Right cardiac atrium (tissue), 5 donors: ENCODE measurements at regions not wholly inside any gene's neighbourhood (a gene's known extent, or its start where the extent isn't known, plus 50 kb on each side); places are given as distances from the start of the nearest gene placed in this dataset.

Source experiments
- ATAC-seq, 2 donors: fragments of 200-7000 bp; cut with Tn5 transposase; one replicate each; pipeline versions ENCODE4 v1.8.0 to v1.9.1; 2020; ENCODE audit warnings: moderate library complexity in 2 of 2, mild to moderate bottlenecking in 1 of 2
- DNase-seq, 3 donors: peaks; one replicate each; pipeline ENCODE4 v3.0.0-alpha.2; 2020
- H3K27ac ChIP-seq: one replicate; pipeline ENCODE4 v1.5.1; 2013; ENCODE audit warnings: mild to moderate bottlenecking, low read length, control low read depth, moderate library complexity
- H3K27me3 ChIP-seq: one replicate; pipeline ENCODE4 v1.6.1; 2013; ENCODE audit not compliant: control insufficient read depth, insufficient read depth
- H3K4me1 ChIP-seq: one replicate; pipeline ENCODE4 v1.6.1; 2013; ENCODE audit warnings: low read length; ENCODE audit not compliant: control insufficient read depth, insufficient read depth
- H3K4me3 ChIP-seq: one replicate; pipeline ENCODE4 v1.5.1; 2013; ENCODE audit warnings: low read length, control low read depth
- H3K9me3 ChIP-seq: one replicate; pipeline ENCODE4 v1.6.1; 2013; ENCODE audit warnings: low read length; ENCODE audit not compliant: control insufficient read depth
- WGBS: extraction: QIAGEN DNeasy Blood & Tissue Kit; methylation state at CpG from one replicate; pipeline ENCODE4 v1.1.7; 2013; 5-methylcytosine and 5-hydroxymethylcytosine counted together
- intact Hi-C, 4 donors: fragments of 100-400 bp; cut with DNase I; formaldehyde crosslinking; loops; one replicate each; pipeline versions ENCODE4 v1.11.0 to v1.14.0; 2022 to 2023
- donor health status: healthy with polysubstance abuse.
- donor health status: DM: no; HTN: yes; CAD: no.
- donor health status: DM: no; HTN: no; CAD: no.
- donor health status: DM: no; HTN: yes; CAD: no; lungs with severe emphysema.
- donor health status: DM: yes; HTN: yes; CAD: no.

GRCh38 chr18:54743605-54743995 lies 84.7 kb upstream of the RAB27B start:
- no peak for ATAC-seq
- H3K4me1 ChIP-seq = no peaks in the 10 kb centered on the region
- intact Hi-C loops = no loop called here
- no peak overlapping the region for H3K27ac ChIP-seq
- H3K27me3 ChIP-seq = no peaks in the 10 kb centered on the region
- no peak overlapping the region for H3K4me3 ChIP-seq
- no peak for DNase-seq
- no peaks in the 10 kb centered on the region for H3K9me3 ChIP-seq
- 61% methylated on average over 4 of the region's 4 CpGs for WGBS

- intact Hi-C loops = no loop called here
- Histone ChIP-seq H3K27ac (no peak overlapping the region), H3K4me1 (no peaks in the 10 kb centered on the region), H3K9me3 (no peaks in the 10 kb centered on the region), H3K4me3 (no peak overlapping the region), H3K27me3 (no peaks in the 10 kb centered on the region)
- ATAC-seq (no peak), DNase-seq (no peak)
- 71% methylated on average over 3 of the region's 3 CpGs for WGBS
Observed at GRCh38 chr18:54749291-54749690, 79.0 kb upstream of the RAB27B start.

- H3K27me3 ChIP-seq = no peaks in the 10 kb centered on the region
- no peak overlapping the region for H3K27ac ChIP-seq
- ATAC-seq = no peak
- 72% methylated on average over 2 of the region's 2 CpGs for WGBS
- H3K9me3 ChIP-seq = no peaks in the 10 kb centered on the region
- intact Hi-C loops = no loop called here
- no peak for DNase-seq
- H3K4me3 ChIP-seq = no peak overlapping the region
- no peaks in the 10 kb centered on the region for H3K4me1 ChIP-seq
Observed at GRCh38 chr18:54750350-54750749, 77.9 kb upstream of the RAB27B start.

GRCh38 chr18:54752185-54752584 lies 76.1 kb upstream of the RAB27B start:
- no peak overlapping the region for H3K27ac ChIP-seq
- 91% methylated on average over 3 of the region's 3 CpGs for WGBS
- intact Hi-C loops = no loop called here
- no peaks in the 10 kb centered on the region for H3K9me3 ChIP-seq
- H3K27me3 ChIP-seq = no peaks in the 10 kb centered on the region
- ATAC-seq = no peak
- no peak overlapping the region for H3K4me3 ChIP-seq
- DNase-seq = no peak
- no peaks in the 10 kb centered on the region for H3K4me1 ChIP-seq

- H3K27me3 ChIP-seq = no peaks in the 10 kb centered on the region
- intact Hi-C loops = no loop called here
- DNase-seq (no peak), ATAC-seq (no peak)
- no peaks in the 10 kb centered on the region for H3K4me1 ChIP-seq
- H3K4me3 ChIP-seq = no peak overlapping the region
- H3K9me3 ChIP-seq = no peaks in the 10 kb centered on the region
- no peak overlapping the region for H3K27ac ChIP-seq
Observed at GRCh38 chr18:54755456-54755855, 72.8 kb upstream of the RAB27B start.

GRCh38 chr18:54762386-54762785 lies 65.9 kb upstream of the RAB27B start:
- intact Hi-C loops = no loop called here
- no peak overlapping the region for H3K4me3 ChIP-seq
- WGBS = 44% methylated on average over 5 of the region's 5 CpGs

GRCh38 chr18:54764786-54765185 lies 63.5 kb upstream of the RAB27B start:
- WGBS = 84% methylated on average over 3 of the region's 3 CpGs
- no peaks in the 10 kb centered on the region for H3K27me3 ChIP-seq
- H3K27ac ChIP-seq = no peak overlapping the region
- DNase-seq (no peak), ATAC-seq (no peak)
- no peaks in the 10 kb centered on the region for H3K9me3 ChIP-seq
- no peak overlapping the region for H3K4me3 ChIP-seq
- H3K4me1 ChIP-seq = no peaks in the 10 kb centered on the region
- intact Hi-C loops = no loop called here

More at GRCh38 chr18:54762386-54762785, 65.9 kb upstream of the RAB27B start:
- ATAC-seq = no peak
- Histone ChIP-seq H3K27me3 (no peaks in the 10 kb centered on the region), H3K9me3 (no peaks in the 10 kb centered on the region), H3K27ac (no peak overlapping the region), H3K4me1 (no peaks in the 10 kb centered on the region)
- no peak for DNase-seq

- Histone ChIP-seq H3K4me1 (no peaks in the 10 kb centered on the region), H3K27me3 (no peaks in the 10 kb centered on the region), H3K4me3 (no peak overlapping the region), H3K9me3 (no peaks in the 10 kb centered on the region), H3K27ac (no peak overlapping the region)
- intact Hi-C loops = no loop called here
- 76% methylated on average over 3 of the region's 3 CpGs for WGBS
- ATAC-seq = no peak
- no peak for DNase-seq
Observed at GRCh38 chr18:54765636-54766375, 62.5 kb upstream of the RAB27B start.

- DNase-seq = no peak
- Histone ChIP-seq H3K27me3 (no peaks in the 10 kb centered on the region), H3K4me3 (no peak overlapping the region), H3K9me3 (no peaks in the 10 kb centered on the region), H3K4me1 (no peaks in the 10 kb centered on the region), H3K27ac (no peak overlapping the region)
- ATAC-seq = no peak
- 100% methylated on average over 1 of the region's 1 CpG for WGBS
- intact Hi-C loops = no loop called here
Observed at GRCh38 chr18:54766634-54767033, 61.6 kb upstream of the RAB27B start.

GRCh38 chr18:54767098-54767497 lies 61.2 kb upstream of the RAB27B start:
- no peaks in the 10 kb centered on the region for H3K27me3 ChIP-seq
- 81% methylated on average over 1 of the region's 1 CpG for WGBS
- intact Hi-C loops = no loop called here

GRCh38 chr18:54769526-54770464 lies 58.5 kb upstream of the RAB27B start:
- 86% methylated on average over 4 of the region's 4 CpGs for WGBS
- H3K4me1 ChIP-seq = no peaks in the 10 kb centered on the region
- no peak overlapping the region for H3K27ac ChIP-seq
- H3K9me3 ChIP-seq = no peaks in the 10 kb centered on the region
- intact Hi-C loops = no loop called here
- H3K4me3 ChIP-seq = no peak overlapping the region
- ATAC-seq (no peak), DNase-seq (no peak)
- no peaks in the 10 kb centered on the region for H3K27me3 ChIP-seq

More at GRCh38 chr18:54767098-54767497, 61.2 kb upstream of the RAB27B start:
- no peaks in the 10 kb centered on the region for H3K9me3 ChIP-seq
- no peak for DNase-seq
- no peak overlapping the region for H3K27ac ChIP-seq
- no peak overlapping the region for H3K4me3 ChIP-seq
- H3K4me1 ChIP-seq = no peaks in the 10 kb centered on the region
- no peak for ATAC-seq
